ENCODE measurements at regions not wholly inside any gene's neighbourhood (a gene's known extent, or its start where the extent isn't known, plus 50 kb on each side); places are given as distances from the start of the nearest gene placed in this dataset.

DNA sequence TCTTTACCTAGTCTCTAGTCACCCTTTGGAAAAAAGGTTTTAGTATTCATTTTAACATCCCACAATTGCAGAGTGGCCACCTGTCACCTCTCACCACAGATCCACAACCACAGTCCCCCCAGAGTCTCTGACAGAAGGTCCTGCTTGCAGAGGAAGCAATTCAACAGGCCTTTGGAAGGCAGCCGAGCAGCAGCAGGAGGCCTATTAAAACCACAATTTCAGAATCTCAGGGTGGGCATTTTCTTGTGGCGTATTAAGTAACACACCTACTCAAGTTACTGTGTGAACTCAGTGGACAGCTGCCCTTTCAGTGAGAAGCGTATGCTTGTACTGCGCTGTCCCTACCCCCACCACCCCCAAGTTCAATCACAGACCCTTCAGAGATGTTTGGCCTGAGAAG, 234.0 kb upstream of the HMGA2 start:
- no peaks in the 10 kb centered on the region for H3K9me3 ChIP-seq (ENCODE audit: control insufficient read depth in 4 of 4, low read length in 3 of 4)
- no peak overlapping the region for H3K9ac ChIP-seq (ENCODE audit: low read depth in 1 of 2, low read length in 2 of 2)
- no peak for DNase-seq (ENCODE audit: low spot score)
- TF ChIP-seq, protein P1, sequence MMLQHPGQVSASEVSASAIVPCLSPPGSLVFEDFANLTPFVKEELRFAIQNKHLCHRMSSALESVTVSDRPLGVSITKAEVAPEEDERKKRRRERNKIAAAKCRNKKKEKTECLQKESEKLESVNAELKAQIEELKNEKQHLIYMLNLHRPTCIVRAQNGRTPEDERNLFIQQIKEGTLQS (IDR thresholded peaks at IDR 0.05): no peak
- TF ChIP-seq NR2F2 (IDR thresholded peaks at IDR 0.05): no peak
- TF ChIP-seq, protein P2, sequence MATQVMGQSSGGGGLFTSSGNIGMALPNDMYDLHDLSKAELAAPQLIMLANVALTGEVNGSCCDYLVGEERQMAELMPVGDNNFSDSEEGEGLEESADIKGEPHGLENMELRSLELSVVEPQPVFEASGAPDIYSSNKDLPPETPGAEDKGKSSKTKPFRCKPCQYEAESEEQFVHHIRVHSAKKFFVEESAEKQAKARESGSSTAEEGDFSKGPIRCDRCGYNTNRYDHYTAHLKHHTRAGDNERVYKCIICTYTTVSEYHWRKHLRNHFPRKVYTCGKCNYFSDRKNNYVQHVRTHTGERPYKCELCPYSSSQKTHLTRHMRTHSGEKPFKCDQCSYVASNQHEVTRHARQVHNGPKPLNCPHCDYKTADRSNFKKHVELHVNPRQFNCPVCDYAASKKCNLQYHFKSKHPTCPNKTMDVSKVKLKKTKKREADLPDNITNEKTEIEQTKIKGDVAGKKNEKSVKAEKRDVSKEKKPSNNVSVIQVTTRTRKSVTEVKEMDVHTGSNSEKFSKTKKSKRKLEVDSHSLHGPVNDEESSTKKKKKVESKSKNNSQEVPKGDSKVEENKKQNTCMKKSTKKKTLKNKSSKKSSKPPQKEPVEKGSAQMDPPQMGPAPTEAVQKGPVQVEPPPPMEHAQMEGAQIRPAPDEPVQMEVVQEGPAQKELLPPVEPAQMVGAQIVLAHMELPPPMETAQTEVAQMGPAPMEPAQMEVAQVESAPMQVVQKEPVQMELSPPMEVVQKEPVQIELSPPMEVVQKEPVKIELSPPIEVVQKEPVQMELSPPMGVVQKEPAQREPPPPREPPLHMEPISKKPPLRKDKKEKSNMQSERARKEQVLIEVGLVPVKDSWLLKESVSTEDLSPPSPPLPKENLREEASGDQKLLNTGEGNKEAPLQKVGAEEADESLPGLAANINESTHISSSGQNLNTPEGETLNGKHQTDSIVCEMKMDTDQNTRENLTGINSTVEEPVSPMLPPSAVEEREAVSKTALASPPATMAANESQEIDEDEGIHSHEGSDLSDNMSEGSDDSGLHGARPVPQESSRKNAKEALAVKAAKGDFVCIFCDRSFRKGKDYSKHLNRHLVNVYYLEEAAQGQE (IDR thresholded peaks at IDR 0.05): no peak
- TF ChIP-seq, protein P3, sequence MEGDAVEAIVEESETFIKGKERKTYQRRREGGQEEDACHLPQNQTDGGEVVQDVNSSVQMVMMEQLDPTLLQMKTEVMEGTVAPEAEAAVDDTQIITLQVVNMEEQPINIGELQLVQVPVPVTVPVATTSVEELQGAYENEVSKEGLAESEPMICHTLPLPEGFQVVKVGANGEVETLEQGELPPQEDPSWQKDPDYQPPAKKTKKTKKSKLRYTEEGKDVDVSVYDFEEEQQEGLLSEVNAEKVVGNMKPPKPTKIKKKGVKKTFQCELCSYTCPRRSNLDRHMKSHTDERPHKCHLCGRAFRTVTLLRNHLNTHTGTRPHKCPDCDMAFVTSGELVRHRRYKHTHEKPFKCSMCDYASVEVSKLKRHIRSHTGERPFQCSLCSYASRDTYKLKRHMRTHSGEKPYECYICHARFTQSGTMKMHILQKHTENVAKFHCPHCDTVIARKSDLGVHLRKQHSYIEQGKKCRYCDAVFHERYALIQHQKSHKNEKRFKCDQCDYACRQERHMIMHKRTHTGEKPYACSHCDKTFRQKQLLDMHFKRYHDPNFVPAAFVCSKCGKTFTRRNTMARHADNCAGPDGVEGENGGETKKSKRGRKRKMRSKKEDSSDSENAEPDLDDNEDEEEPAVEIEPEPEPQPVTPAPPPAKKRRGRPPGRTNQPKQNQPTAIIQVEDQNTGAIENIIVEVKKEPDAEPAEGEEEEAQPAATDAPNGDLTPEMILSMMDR (IDR thresholded peaks at IDR 0.05; ENCODE audit: low read depth, low read length, missing input control): no peak
- no peak for TF ChIP-seq HNF4A (conservative IDR thresholded peaks at IDR 0.05)
- no peak for TF ChIP-seq FOXA2 (IDR thresholded peaks at IDR 0.05)
- no peak for TF ChIP-seq SP1 (IDR thresholded peaks at IDR 0.05)
- TF ChIP-seq YY1 (IDR thresholded peaks at IDR 0.05): no peak
- no peak for TF ChIP-seq TAF1 (conservative IDR thresholded peaks at IDR 0.05)
- TF ChIP-seq FOXA1 (IDR thresholded peaks at IDR 0.05): no peak
- 91% methylated on average over 4 of the region's 4 CpGs for WGBS
- H3K4me1 ChIP-seq (ENCODE audit: control insufficient read depth in 4 of 4, insufficient read depth in 4 of 4, low read length in 3 of 4): no peaks in the 10 kb centered on the region
- no peaks in the 10 kb centered on the region for H3K36me3 ChIP-seq (ENCODE audit: control insufficient read depth in 4 of 4, insufficient read depth in 3 of 4, low read depth in 1 of 4, low read length in 3 of 4)
- no peaks in the 10 kb centered on the region for H3K27me3 ChIP-seq (ENCODE audit: control insufficient read depth in 4 of 4, insufficient read depth in 4 of 4, low read length in 3 of 4)
- H3K27ac ChIP-seq (ENCODE audit: low read depth in 1 of 2, low read length in 2 of 2): no peak overlapping the region
- no peak overlapping the region for H3K4me3 ChIP-seq (ENCODE audit: low read depth in 1 of 3, low read length in 3 of 3)

DNA sequence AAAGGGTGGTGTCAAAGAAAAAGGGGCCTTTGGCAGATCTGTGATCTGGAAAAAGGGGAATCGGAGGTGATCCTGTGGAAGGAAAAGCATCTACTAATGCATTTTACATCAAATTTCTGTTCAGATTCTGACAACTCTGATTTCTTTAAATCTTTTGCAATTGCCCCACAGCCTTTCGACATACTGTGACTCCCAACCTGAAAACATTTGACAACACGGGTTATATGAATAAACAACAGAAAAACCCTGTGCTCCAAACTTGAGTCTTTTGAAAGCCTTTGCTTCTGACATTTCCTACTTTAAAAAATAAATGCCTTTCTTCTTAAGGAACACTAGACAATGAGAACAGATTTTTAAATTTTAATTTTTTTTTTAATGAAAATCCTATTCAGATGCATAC, 231.9 kb upstream of the HMGA2 start:
- Histone ChIP-seq H3K27me3 (ENCODE audit: control insufficient read depth in 4 of 4, insufficient read depth in 4 of 4, low read length in 3 of 4) (no peaks in the 10 kb centered on the region), H3K9me3 (ENCODE audit: control insufficient read depth in 4 of 4, low read length in 3 of 4) (no peaks in the 10 kb centered on the region), H3K9ac (ENCODE audit: low read depth in 1 of 2, low read length in 2 of 2) (no peak overlapping the region), H3K4me3 (ENCODE audit: low read depth in 1 of 3, low read length in 3 of 3) (no peak overlapping the region), H3K27ac (ENCODE audit: low read depth in 1 of 2, low read length in 2 of 2) (no peak overlapping the region), H3K4me1 (ENCODE audit: control insufficient read depth in 4 of 4, insufficient read depth in 4 of 4, low read length in 3 of 4) (no peaks in the 10 kb centered on the region), H3K36me3 (ENCODE audit: control insufficient read depth in 4 of 4, insufficient read depth in 3 of 4, low read depth in 1 of 4, low read length in 3 of 4) (no peaks in the 10 kb centered on the region)
- TF ChIP-seq, protein P3 (IDR thresholded peaks at IDR 0.05; ENCODE audit: low read depth, low read length, missing input control): no peak
- TF ChIP-seq, protein P1 (IDR thresholded peaks at IDR 0.05): no peak
- no peak for TF ChIP-seq FOXA1 (IDR thresholded peaks at IDR 0.05)
- no peak for TF ChIP-seq SP1 (IDR thresholded peaks at IDR 0.05)
- no peak for TF ChIP-seq FOXA2 (IDR thresholded peaks at IDR 0.05)
- DNase-seq (ENCODE audit: low spot score): no peak
- WGBS: 80% methylated on average over 3 of the region's 3 CpGs

All from liver (tissue), 8 donors.